ENCODE measurements at regions not wholly inside any gene's neighbourhood (a gene's known extent, or its start where the extent isn't known, plus 50 kb on each side); places are given as distances from the start of the nearest gene placed in this dataset.

GRCh38 chr1:22327411-22327810 is 124.2 kb upstream of the ZBTB40 start:
- in situ Hi-C loops (cut with HindIII; ENCODE audit: low sequenced_read_pairs) = no loop called here

GRCh38 chr1:22328331-22329147 is 123.1 kb upstream of the ZBTB40 start:
- TF ChIP-seq CTCF (IDR thresholded peaks at IDR 0.05; ENCODE audit: low read depth, low read length, missing control alignments) = no peak
- DNase-seq (ENCODE audit: low read depth) = no peak
- no peak overlapping the region for H3K4me3 ChIP-seq (ENCODE audit: low read depth, low read length)
- in situ Hi-C loops (cut with HindIII; ENCODE audit: low sequenced_read_pairs) = no loop called here

More at GRCh38 chr1:22327411-22327810, 124.2 kb upstream of the ZBTB40 start:
- TF ChIP-seq CTCF (IDR thresholded peaks at IDR 0.05; ENCODE audit: low read depth, low read length, missing control alignments) = no peak
- H3K4me3 ChIP-seq (ENCODE audit: low read depth, low read length) = no peak overlapping the region
- no peak for DNase-seq (ENCODE audit: low read depth)

- DNase-seq (ENCODE audit: low read depth) = no peak
- no peak overlapping the region for H3K4me3 ChIP-seq (ENCODE audit: low read depth, low read length)
- TF ChIP-seq CTCF (IDR thresholded peaks at IDR 0.05; ENCODE audit: low read depth, low read length, missing control alignments) = no peak
- in situ Hi-C loops (cut with HindIII; ENCODE audit: low sequenced_read_pairs) = no loop called here
Observed at GRCh38 chr1:22329148-22329515, 122.5 kb upstream of the ZBTB40 start.

GRCh38 chr1:22330092-22330759 is 121.4 kb upstream of the ZBTB40 start:
- TF ChIP-seq CTCF (IDR thresholded peaks at IDR 0.05; ENCODE audit: low read depth, low read length, missing control alignments) = no peak
- in situ Hi-C loops (cut with HindIII; ENCODE audit: low sequenced_read_pairs) = loop anchor here (5.0 kb wide), 1 partner anchor 47 kb away; no protein-coding TSS in a partner anchor
- H3K4me3 ChIP-seq (ENCODE audit: low read depth, low read length) = no peak overlapping the region
- DNase-seq (ENCODE audit: low read depth) = no peak

GRCh38 chr1:22330760-22331119 is 120.9 kb upstream of the ZBTB40 start:
- H3K4me3 ChIP-seq (ENCODE audit: low read depth, low read length) = no peak overlapping the region
- no peak for DNase-seq (ENCODE audit: low read depth)
- TF ChIP-seq CTCF (IDR thresholded peaks at IDR 0.05; ENCODE audit: low read depth, low read length, missing control alignments) = no peak
- in situ Hi-C loops (cut with HindIII; ENCODE audit: low sequenced_read_pairs) = loop anchor here (5.0 kb wide), 1 partner anchor 47 kb away; no protein-coding TSS in a partner anchor

GRCh38 chr1:22331618-22332423 is 119.8 kb upstream of the ZBTB40 start:
- in situ Hi-C loops (cut with HindIII; ENCODE audit: low sequenced_read_pairs) = loop anchor here (5.0 kb wide), 1 partner anchor 45 kb away; no protein-coding TSS in a partner anchor
- no peak for DNase-seq (ENCODE audit: low read depth)
- TF ChIP-seq CTCF (IDR thresholded peaks at IDR 0.05; ENCODE audit: low read depth, low read length, missing control alignments) = no peak

More at GRCh38 chr1:22331618-22332423, 119.8 kb upstream of the ZBTB40 start:
- no peak overlapping the region for H3K4me3 ChIP-seq (ENCODE audit: low read depth, low read length)
